ENCODE measurements at regions not wholly inside any gene's neighbourhood (a gene's known extent, or its start where the extent isn't known, plus 50 kb on each side); places are given as distances from the start of the nearest gene placed in this dataset.
A peak's percentile ranks its signal among the peaks of the same experiment; 100 is the strongest.

DNA sequence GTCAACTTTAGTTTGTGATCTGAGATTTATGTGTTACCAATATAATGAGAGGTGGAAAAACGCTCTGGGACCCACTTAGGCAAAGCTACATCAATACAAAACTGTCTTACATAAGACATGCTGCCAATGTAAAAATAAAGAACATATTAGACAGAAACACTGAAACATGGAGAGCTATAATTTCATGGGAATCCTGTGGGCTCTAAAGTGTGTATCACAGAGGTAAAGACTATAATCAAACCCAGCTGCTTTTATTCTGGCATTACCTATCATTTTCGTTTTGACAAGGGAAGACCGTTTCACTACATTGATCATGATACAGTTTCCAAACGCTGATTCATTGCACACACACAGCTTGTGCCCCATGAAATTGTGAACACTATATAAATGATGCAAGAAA is 400.5 kb upstream of the TUSC1 start:
- H3K4me1 ChIP-seq (ENCODE audit: low read depth, poor library complexity, severe bottlenecking) = no peaks in the 10 kb centered on the region

GRCh38 chr9:26077860-26078259 is 399.6 kb upstream of the TUSC1 start:
- Histone ChIP-seq H3K36me3 (ENCODE audit: insufficient read depth) (no peaks in the 10 kb centered on the region), H4K20me1 (ENCODE audit: insufficient read depth) (no peaks in the 10 kb centered on the region), H3K27ac (no peak overlapping the region), H3K27me3 (ENCODE audit: insufficient read depth, low read depth) (no peaks in the 10 kb centered on the region), H3K4me3 (IDR thresholded peaks at IDR 0.05; ENCODE audit: insufficient read depth, low read depth, low read length) (no peak overlapping the region), H2AFZ (ENCODE audit: low read depth) (no peak overlapping the region), H3K9ac (no peak overlapping the region), H3K4me2 (no peak overlapping the region), H3K4me1 (ENCODE audit: low read depth, poor library complexity, severe bottlenecking) (no peaks in the 10 kb centered on the region), H3K79me2 (ENCODE audit: insufficient read depth, low read depth) (no peaks in the 10 kb centered on the region)
- no peak for TF ChIP-seq CTCF (conservative IDR thresholded peaks at IDR 0.05; ENCODE audit: low read depth, low read length)

More for the DNA sequence above, 400.5 kb upstream of the TUSC1 start:
- H2AFZ ChIP-seq (ENCODE audit: low read depth) = no peak overlapping the region
- H3K27me3 ChIP-seq (ENCODE audit: insufficient read depth, low read depth) = no peaks in the 10 kb centered on the region
- H3K79me2 ChIP-seq (ENCODE audit: insufficient read depth, low read depth) = no peaks in the 10 kb centered on the region
- no peaks in the 10 kb centered on the region for H4K20me1 ChIP-seq (ENCODE audit: insufficient read depth)
- H3K9ac ChIP-seq = no peak overlapping the region
- TF ChIP-seq CTCF (conservative IDR thresholded peaks at IDR 0.05; ENCODE audit: low read depth, low read length) = no peak
- no peaks in the 10 kb centered on the region for H3K36me3 ChIP-seq (ENCODE audit: insufficient read depth)
- H3K4me2 ChIP-seq = no peak overlapping the region
- H3K4me3 ChIP-seq (IDR thresholded peaks at IDR 0.05; ENCODE audit: insufficient read depth, low read depth, low read length) = no peak overlapping the region
- no peak overlapping the region for H3K27ac ChIP-seq

DNA sequence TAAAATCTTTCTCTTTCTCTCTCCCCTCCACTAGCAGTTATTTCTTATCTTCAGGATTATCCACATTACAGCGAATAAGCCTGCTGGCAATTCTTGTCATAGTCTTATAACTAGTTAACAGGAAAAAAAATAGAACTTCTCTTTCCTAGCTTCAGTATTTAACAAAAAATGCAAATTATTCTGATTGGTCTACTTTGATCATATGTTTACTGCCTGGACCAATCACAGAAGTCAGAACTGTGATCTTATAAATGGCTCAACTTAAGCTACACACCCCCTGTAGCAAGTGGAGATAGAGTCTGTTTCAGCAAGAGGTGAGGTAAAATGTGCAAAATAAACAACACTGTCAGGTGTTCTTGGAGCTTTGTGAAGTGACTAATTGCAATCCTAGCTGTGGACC is 389.4 kb upstream of the TUSC1 start:
- H3K79me2 ChIP-seq (ENCODE audit: insufficient read depth, low read depth) = no peaks in the 10 kb centered on the region
- H3K27me3 ChIP-seq (ENCODE audit: insufficient read depth, low read depth) = no peaks in the 10 kb centered on the region
- peaks cover 14% of the 10 kb centered on the region for H3K4me1 ChIP-seq (ENCODE audit: low read depth, poor library complexity, severe bottlenecking)
- no peaks in the 10 kb centered on the region for H3K36me3 ChIP-seq (ENCODE audit: insufficient read depth)
- no peak overlapping the region for H2AFZ ChIP-seq (ENCODE audit: low read depth)
- no peak overlapping the region for H3K4me3 ChIP-seq (IDR thresholded peaks at IDR 0.05; ENCODE audit: insufficient read depth, low read depth, low read length)
- H4K20me1 ChIP-seq (ENCODE audit: insufficient read depth) = no peaks in the 10 kb centered on the region
- no peak overlapping the region for H3K27ac ChIP-seq
- no peak overlapping the region for H3K4me2 ChIP-seq
- H3K9ac ChIP-seq = no peak overlapping the region
- no peak for TF ChIP-seq CTCF (conservative IDR thresholded peaks at IDR 0.05; ENCODE audit: low read depth, low read length)

GRCh38 chr9:26066237-26066636 is 388.0 kb upstream of the TUSC1 start:
- no peak overlapping the region for H2AFZ ChIP-seq (ENCODE audit: low read depth)
- no peaks in the 10 kb centered on the region for H4K20me1 ChIP-seq (ENCODE audit: insufficient read depth)
- no peaks in the 10 kb centered on the region for H3K27me3 ChIP-seq (ENCODE audit: insufficient read depth, low read depth)
- H3K4me1 ChIP-seq (ENCODE audit: low read depth, poor library complexity, severe bottlenecking) = peaks cover 14% of the 10 kb centered on the region
- no peak overlapping the region for H3K4me3 ChIP-seq (IDR thresholded peaks at IDR 0.05; ENCODE audit: insufficient read depth, low read depth, low read length)
- no peaks in the 10 kb centered on the region for H3K79me2 ChIP-seq (ENCODE audit: insufficient read depth, low read depth)
- no peak overlapping the region for H3K9ac ChIP-seq
- H3K36me3 ChIP-seq (ENCODE audit: insufficient read depth) = no peaks in the 10 kb centered on the region
- peak overlapping the region; percentile 19; the same call in 1 of the 2 replicates for H3K4me2 ChIP-seq
- no peak for TF ChIP-seq CTCF (conservative IDR thresholded peaks at IDR 0.05; ENCODE audit: low read depth, low read length)
- peak overlapping the region; percentile 21; the same call in 1 of the 2 replicates for H3K27ac ChIP-seq

Measured in KMS-11 (cell line).